GM23248 (cell line): ENCODE measurements at regions not wholly inside any gene's neighbourhood (a gene's known extent, or its start where the extent isn't known, plus 50 kb on each side); places are given as distances from the start of the nearest gene placed in this dataset.

Source experiments
- DNase-seq: peaks from one replicate; pipeline ENCODE4 v3.0.0-alpha.2; 2015
- H2AFZ ChIP-seq: fragments of 200-600 bp; sonication (generic); 2 replicates; pipeline ENCODE4 v1.6.1; 2016; ENCODE audit warnings: antibody characterized with exemption
- H3F3A ChIP-seq: fragments of 200-600 bp; sonication (generic); 2 replicates; pipeline ENCODE4 v1.6.1; 2016; ENCODE audit warnings: mild to moderate bottlenecking, antibody characterized with exemption, mixed run types; ENCODE audit not compliant: insufficient read depth
- H3K27ac ChIP-seq: fragments of 200-600 bp; sonication (generic); 2 replicates; pipeline ENCODE4 v1.5.1; 2016; ENCODE audit warnings: mild to moderate bottlenecking
- H3K27me3 ChIP-seq: fragments of 200-600 bp; sonication (generic); replicated peaks from 2 replicates; pipeline ENCODE4 v1.6.1; 2016; ENCODE audit warnings: mild to moderate bottlenecking; ENCODE audit not compliant: insufficient read depth
- H3K36me3 ChIP-seq: fragments of 200-600 bp; sonication (generic); 2 replicates; pipeline ENCODE4 v1.6.1; 2016; ENCODE audit warnings: low read depth, mild to moderate bottlenecking
- H3K4me1 ChIP-seq: fragments of 200-600 bp; sonication (generic); 2 replicates; pipeline ENCODE4 v1.6.1; 2016; ENCODE audit warnings: mild to moderate bottlenecking; ENCODE audit not compliant: insufficient read depth
- H3K4me2 ChIP-seq: fragments of 200-600 bp; sonication (generic); one replicate; pipeline ENCODE4 v1.6.1; 2016; ENCODE audit warnings: mild to moderate bottlenecking; ENCODE audit not compliant: unreplicated experiment
- H3K4me3 ChIP-seq: fragments of 200-600 bp; sonication (generic); 2 replicates; pipeline ENCODE4 v1.5.1; 2016; ENCODE audit warnings: mild to moderate bottlenecking
- H3K79me2 ChIP-seq: fragments of 200-600 bp; sonication (generic); 2 replicates; pipeline ENCODE4 v1.6.1; 2016; ENCODE audit warnings: mild to moderate bottlenecking; ENCODE audit not compliant: insufficient read depth
- H3K9ac ChIP-seq: fragments of 200-600 bp; sonication (generic); 2 replicates; pipeline ENCODE4 v1.6.1; 2016; ENCODE audit warnings: mild to moderate bottlenecking
- H3K9me2 ChIP-seq: fragments of 200-600 bp; sonication (generic); 2 replicates; pipeline ENCODE4 v1.6.1; 2016; ENCODE audit warnings: mixed run types, mild to moderate bottlenecking, moderate library complexity; ENCODE audit not compliant: insufficient read depth
- H3K9me3 ChIP-seq: fragments of 200-600 bp; sonication (generic); one replicate; pipeline ENCODE4 v1.6.1; 2017; ENCODE audit warnings: low read depth
- H4K20me1 ChIP-seq: fragments of 200-600 bp; sonication (generic); 2 replicates; pipeline ENCODE4 v1.6.0; 2016; ENCODE audit not compliant: insufficient read depth
- EZH2 ChIP-seq: fragments of 200-600 bp; sonication (generic); IDR thresholded peaks from 2 replicates; pipeline ENCODE4 v1.6.1; 2018; ENCODE audit warnings: antibody characterized with exemption, mild to moderate bottlenecking; ENCODE audit not compliant: insufficient read depth, poor library complexity, severe bottlenecking
- EZH2phosphoT487 ChIP-seq: fragments of 200-600 bp; sonication (generic); IDR thresholded peaks from 2 replicates; pipeline ENCODE4 v1.6.1; 2018; ENCODE audit warnings: antibody characterized with exemption, moderate library complexity, mild to moderate bottlenecking, low read depth; ENCODE audit not compliant: insufficient read depth
- WGBS, 2 experiments: methylation state at CpG; one replicate each; pipeline ENCODE4 v1.1.6; 2015 to 2017; ENCODE audit warnings: low lambda C conversion rate in 2 of 2, low coverage in 1 of 2; ENCODE audit errors: missing lambda C conversion rate in 2 of 2; 5-methylcytosine and 5-hydroxymethylcytosine counted together
- in situ Hi-C: fragments of 300-500 bp; cut with MboI; formaldehyde crosslinking; loops from 2 replicates; pipeline ENCODE4 v1.15.0; 2020

DNA sequence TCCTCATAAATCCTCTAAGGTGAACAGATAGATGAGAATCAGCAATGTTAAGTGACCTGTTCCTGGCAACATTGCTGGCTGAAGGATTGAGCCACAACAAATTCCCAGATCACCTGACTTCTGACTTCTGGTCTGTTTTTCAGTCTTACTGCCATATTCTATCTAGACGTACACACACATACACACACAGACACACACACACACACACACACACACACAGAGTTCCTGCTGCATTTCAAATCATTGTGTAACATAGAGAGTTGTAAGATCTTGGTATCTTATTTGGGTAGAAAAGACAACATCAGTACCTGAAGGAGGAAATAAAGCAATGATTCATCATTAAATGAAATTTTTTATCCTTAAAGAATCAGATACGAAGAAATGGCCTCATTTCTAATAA is 342.6 kb downstream of the MFSD1 start:
- no peaks in the 10 kb centered on the region for H4K20me1 ChIP-seq
- H3K27ac ChIP-seq, result no peak overlapping the region
- no peak overlapping the region for H3K4me2 ChIP-seq
- no peaks in the 10 kb centered on the region for H3K36me3 ChIP-seq
- no peak overlapping the region for H3K4me3 ChIP-seq
- no peak overlapping the region for H3K9ac ChIP-seq
- H3K9me2 ChIP-seq, result no peaks in the 10 kb centered on the region; the same call in 1 of the 2 replicates
- no peaks in the 10 kb centered on the region for H3K9me3 ChIP-seq
- H2AFZ ChIP-seq, result no peak overlapping the region
- in situ Hi-C loops, result no loop called here
- 49 to 61% methylated on average over 2 of the region's 2 CpGs for WGBS, 2 experiments
- H3F3A ChIP-seq, result no peaks in the 10 kb centered on the region
- H3K4me1 ChIP-seq, result no peaks in the 10 kb centered on the region
- no peaks in the 10 kb centered on the region for H3K79me2 ChIP-seq
- TF ChIP-seq EZH2phosphoT487 (no peak), EZH2 (no peak)
- H3K27me3 ChIP-seq, result no peaks in the 10 kb centered on the region
- DNase-seq, result no peak

DNA sequence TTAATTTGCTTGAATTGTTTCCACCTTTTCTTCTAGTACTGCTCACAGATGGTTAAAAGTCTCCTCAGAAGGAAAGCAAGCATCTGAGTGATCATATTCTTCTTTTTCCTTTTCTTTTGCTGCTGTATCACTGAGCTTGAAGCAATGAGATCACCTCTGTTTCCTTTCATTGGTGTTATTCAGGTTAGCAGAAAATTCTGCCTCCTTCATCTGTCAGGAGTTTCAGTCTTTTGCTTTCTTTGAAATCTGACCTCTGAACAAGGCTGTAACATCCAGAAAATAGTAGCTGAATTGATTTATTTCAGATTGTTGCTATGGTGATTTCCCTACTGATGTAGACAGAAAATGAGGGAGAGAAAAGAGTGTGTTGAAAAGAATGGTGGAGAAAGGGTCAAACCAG is 343.0 kb downstream of the MFSD1 start:
- no peaks in the 10 kb centered on the region for H3K79me2 ChIP-seq
- no peak overlapping the region for H3K9ac ChIP-seq
- no peaks in the 10 kb centered on the region for H3K27me3 ChIP-seq
- no peak for DNase-seq
- H3K4me2 ChIP-seq, result no peak overlapping the region
- H3K27ac ChIP-seq, result no peak overlapping the region
- no peaks in the 10 kb centered on the region for H3K36me3 ChIP-seq
- H3K9me2 ChIP-seq, result no peaks in the 10 kb centered on the region; the same call in 1 of the 2 replicates
- in situ Hi-C loops, result no loop called here
- H4K20me1 ChIP-seq, result no peaks in the 10 kb centered on the region
- H3K9me3 ChIP-seq, result no peaks in the 10 kb centered on the region
- no peak for TF ChIP-seq EZH2phosphoT487
- no peak for TF ChIP-seq EZH2
- H2AFZ ChIP-seq, result no peak overlapping the region
- H3K4me3 ChIP-seq, result no peak overlapping the region
- no peaks in the 10 kb centered on the region for H3K4me1 ChIP-seq
- H3F3A ChIP-seq, result no peaks in the 10 kb centered on the region

DNA sequence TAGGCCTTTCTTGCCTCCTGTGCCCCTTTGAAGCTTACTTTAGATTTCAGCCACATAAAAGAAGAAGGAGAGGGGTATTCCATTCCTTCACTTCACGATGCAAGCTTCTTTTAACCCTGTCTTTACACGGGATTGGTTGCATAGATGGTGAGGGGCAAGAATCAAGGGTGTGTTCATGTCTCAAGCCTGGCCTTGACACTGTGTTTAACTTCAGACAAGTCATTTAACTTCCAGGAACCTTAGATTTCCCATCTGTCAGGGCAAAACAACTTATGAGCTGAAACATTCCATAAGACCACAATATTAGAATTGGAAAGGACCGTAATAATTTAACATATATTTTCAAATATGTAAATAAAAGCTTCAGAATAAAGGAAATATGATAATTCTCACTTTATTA is 344.5 kb downstream of the MFSD1 start:
- in situ Hi-C loops, result no loop called here
- Histone ChIP-seq H4K20me1 (no peaks in the 10 kb centered on the region), H3K9me3 (no peaks in the 10 kb centered on the region), H3K27ac (no peak overlapping the region), H2AFZ (no peak overlapping the region), H3K4me3 (no peak overlapping the region), H3K9me2 (no peaks in the 10 kb centered on the region; the same call in 1 of the 2 replicates), H3F3A (no peaks in the 10 kb centered on the region), H3K4me2 (no peak overlapping the region), H3K4me1 (no peaks in the 10 kb centered on the region), H3K79me2 (no peaks in the 10 kb centered on the region), H3K36me3 (no peaks in the 10 kb centered on the region), H3K27me3 (no peaks in the 10 kb centered on the region), H3K9ac (no peak overlapping the region)
- 69 to 70% methylated on average over 3 of the region's 3 CpGs for WGBS, 2 experiments
- DNase-seq, result no peak
- TF ChIP-seq EZH2phosphoT487 (no peak), EZH2 (no peak)

DNA sequence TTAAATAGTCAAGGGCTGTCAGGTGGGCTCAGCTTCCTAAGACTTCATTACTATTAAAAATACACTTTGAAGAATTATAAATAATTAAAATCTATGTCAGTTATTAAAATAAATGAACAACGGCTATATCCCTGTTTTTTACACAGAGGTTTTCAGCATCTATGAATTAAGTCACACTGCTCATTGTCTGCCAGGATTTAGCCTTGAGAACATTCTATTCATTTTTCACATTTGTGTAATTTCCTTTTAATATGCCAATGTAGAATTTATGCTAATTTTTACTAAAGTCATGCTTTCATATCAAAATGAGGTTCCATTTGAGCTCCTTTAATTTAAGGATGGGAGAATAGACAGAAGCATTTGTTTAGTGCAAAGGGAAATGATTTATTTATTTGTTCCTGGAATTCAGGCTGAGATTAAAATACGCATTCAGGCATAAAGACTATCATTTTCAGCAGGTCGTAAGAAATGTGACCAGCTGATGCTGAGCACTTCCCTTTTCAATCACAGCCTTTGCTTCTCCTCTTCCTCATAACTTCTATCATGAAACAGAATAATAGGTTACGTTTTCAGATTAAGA is 345.1 kb downstream of the MFSD1 start:
- WGBS, 2 experiments, result 71% methylated on average over 4 of the region's 4 CpGs
- Histone ChIP-seq H3F3A (no peaks in the 10 kb centered on the region), H3K9me2 (no peaks in the 10 kb centered on the region; the same call in 1 of the 2 replicates), H3K36me3 (no peaks in the 10 kb centered on the region), H3K9me3 (no peaks in the 10 kb centered on the region), H4K20me1 (no peaks in the 10 kb centered on the region), H3K27me3 (no peaks in the 10 kb centered on the region), H3K4me2 (no peak overlapping the region), H3K9ac (no peak overlapping the region), H3K27ac (no peak overlapping the region), H2AFZ (no peak overlapping the region), H3K79me2 (no peaks in the 10 kb centered on the region), H3K4me3 (no peak overlapping the region), H3K4me1 (no peaks in the 10 kb centered on the region)
- no peak for DNase-seq
- in situ Hi-C loops, result no loop called here
- TF ChIP-seq EZH2, result no peak
- TF ChIP-seq EZH2phosphoT487, result no peak

DNA sequence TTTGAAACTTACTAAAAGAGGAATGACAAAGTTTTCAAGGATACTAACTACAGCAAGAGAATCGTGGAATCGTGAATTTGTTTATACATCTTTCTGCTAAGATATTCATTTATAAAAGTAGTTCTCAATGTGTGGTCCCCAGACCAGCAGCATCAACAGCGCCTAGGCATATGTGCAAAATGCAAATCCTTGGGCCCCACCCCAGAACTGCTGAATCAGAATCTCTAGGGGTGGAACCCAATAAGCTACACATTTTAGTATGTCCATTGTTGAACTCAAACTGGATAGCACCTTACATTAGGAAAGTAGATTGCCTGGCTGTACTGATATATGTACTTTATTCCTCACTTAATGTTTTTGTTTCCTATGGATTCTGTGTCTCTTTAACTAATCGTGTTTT is 346.0 kb downstream of the MFSD1 start:
- H3K79me2 ChIP-seq, result no peaks in the 10 kb centered on the region
- no peak overlapping the region for H3K27ac ChIP-seq
- DNase-seq, result no peak
- WGBS, 2 experiments, result 99% methylated on average over 4 of the region's 4 CpGs
- H3K4me3 ChIP-seq, result no peak overlapping the region
- no peaks in the 10 kb centered on the region; the same call in 1 of the 2 replicates for H3K9me2 ChIP-seq
- H3F3A ChIP-seq, result no peaks in the 10 kb centered on the region
- no peak overlapping the region for H3K4me2 ChIP-seq
- no peak overlapping the region for H3K9ac ChIP-seq
- TF ChIP-seq EZH2 (no peak), EZH2phosphoT487 (no peak)
- in situ Hi-C loops, result no loop called here
- no peaks in the 10 kb centered on the region for H3K27me3 ChIP-seq
- H2AFZ ChIP-seq, result no peak overlapping the region
- no peaks in the 10 kb centered on the region for H3K4me1 ChIP-seq
- no peaks in the 10 kb centered on the region for H3K36me3 ChIP-seq
- H4K20me1 ChIP-seq, result no peaks in the 10 kb centered on the region
- H3K9me3 ChIP-seq, result no peaks in the 10 kb centered on the region
